ENCODE measurements at regions not wholly inside any gene's neighbourhood (a gene's known extent, or its start where the extent isn't known, plus 50 kb on each side); places are given as distances from the start of the nearest gene placed in this dataset.

DNA sequence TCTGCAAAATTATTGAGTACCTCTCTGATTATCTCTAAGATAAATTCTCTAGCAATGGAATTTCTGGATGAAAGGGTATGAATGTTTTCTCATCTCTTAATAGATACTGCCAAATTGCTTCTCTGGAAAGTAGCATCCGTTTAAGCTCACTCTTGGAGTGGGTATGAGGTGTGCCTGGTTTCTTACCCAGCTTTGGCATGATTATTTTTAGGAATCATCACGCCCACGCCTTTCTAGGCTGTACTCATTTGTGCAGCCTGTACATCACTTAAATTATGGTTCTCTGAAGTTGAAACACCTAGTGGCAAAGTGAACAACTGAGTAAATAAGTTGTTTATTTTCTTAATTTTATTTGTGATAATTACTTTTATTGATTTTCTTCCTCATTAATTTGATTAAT lies 156.5 kb upstream of the IL12B start:
- TF ChIP-seq, protein P1, sequence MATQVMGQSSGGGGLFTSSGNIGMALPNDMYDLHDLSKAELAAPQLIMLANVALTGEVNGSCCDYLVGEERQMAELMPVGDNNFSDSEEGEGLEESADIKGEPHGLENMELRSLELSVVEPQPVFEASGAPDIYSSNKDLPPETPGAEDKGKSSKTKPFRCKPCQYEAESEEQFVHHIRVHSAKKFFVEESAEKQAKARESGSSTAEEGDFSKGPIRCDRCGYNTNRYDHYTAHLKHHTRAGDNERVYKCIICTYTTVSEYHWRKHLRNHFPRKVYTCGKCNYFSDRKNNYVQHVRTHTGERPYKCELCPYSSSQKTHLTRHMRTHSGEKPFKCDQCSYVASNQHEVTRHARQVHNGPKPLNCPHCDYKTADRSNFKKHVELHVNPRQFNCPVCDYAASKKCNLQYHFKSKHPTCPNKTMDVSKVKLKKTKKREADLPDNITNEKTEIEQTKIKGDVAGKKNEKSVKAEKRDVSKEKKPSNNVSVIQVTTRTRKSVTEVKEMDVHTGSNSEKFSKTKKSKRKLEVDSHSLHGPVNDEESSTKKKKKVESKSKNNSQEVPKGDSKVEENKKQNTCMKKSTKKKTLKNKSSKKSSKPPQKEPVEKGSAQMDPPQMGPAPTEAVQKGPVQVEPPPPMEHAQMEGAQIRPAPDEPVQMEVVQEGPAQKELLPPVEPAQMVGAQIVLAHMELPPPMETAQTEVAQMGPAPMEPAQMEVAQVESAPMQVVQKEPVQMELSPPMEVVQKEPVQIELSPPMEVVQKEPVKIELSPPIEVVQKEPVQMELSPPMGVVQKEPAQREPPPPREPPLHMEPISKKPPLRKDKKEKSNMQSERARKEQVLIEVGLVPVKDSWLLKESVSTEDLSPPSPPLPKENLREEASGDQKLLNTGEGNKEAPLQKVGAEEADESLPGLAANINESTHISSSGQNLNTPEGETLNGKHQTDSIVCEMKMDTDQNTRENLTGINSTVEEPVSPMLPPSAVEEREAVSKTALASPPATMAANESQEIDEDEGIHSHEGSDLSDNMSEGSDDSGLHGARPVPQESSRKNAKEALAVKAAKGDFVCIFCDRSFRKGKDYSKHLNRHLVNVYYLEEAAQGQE (IDR thresholded peaks at IDR 0.05; ENCODE audit: insufficient read depth in 1 of 2, low read depth in 2 of 2, low read length in 2 of 2) = no peak
- no peak for TF ChIP-seq FOXP2 (optimal IDR thresholded peaks at IDR 0.05; ENCODE audit: borderline replicate concordance, extremely low read depth, extremely low read length, insufficient read depth)
- TF ChIP-seq POLR2AphosphoS5 (IDR thresholded peaks at IDR 0.05; ENCODE audit: low read depth, low read length) = no peak
- no peak for TF ChIP-seq TAF1 (IDR thresholded peaks at IDR 0.05; ENCODE audit: borderline replicate concordance, insufficient read depth, low read length)
- TF ChIP-seq SIN3A (IDR thresholded peaks at IDR 0.05; ENCODE audit: borderline replicate concordance, insufficient read depth, low read length) = no peak

DNA sequence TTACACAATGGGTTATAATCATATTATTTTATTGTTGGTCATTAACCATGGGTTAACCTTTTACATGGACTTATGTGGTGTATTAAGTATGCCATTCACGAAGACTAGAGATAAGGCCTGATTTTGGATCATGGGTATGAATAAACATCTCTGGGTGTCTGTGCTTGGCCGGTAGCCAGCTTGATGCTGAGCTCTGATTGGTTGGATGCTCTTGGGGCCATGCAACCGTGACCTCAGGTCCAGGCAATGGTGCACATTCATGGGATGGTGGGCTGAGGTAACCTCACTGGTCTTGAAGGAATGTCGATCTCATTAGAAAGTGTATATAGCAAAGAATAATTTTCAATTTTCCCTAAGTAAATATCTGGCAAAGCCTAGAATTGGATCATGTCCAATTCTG lies 158.2 kb upstream of the IL12B start:
- TF ChIP-seq, protein P1 (IDR thresholded peaks at IDR 0.05; ENCODE audit: insufficient read depth in 1 of 2, low read depth in 2 of 2, low read length in 2 of 2) = no peak
- TF ChIP-seq TAF1 (IDR thresholded peaks at IDR 0.05; ENCODE audit: borderline replicate concordance, insufficient read depth, low read length) = no peak
- TF ChIP-seq FOXP2 (optimal IDR thresholded peaks at IDR 0.05; ENCODE audit: borderline replicate concordance, extremely low read depth, extremely low read length, insufficient read depth) = no peak
- no peak for TF ChIP-seq SIN3A (IDR thresholded peaks at IDR 0.05; ENCODE audit: borderline replicate concordance, insufficient read depth, low read length)
- no peak for TF ChIP-seq POLR2AphosphoS5 (IDR thresholded peaks at IDR 0.05; ENCODE audit: low read depth, low read length)

DNA sequence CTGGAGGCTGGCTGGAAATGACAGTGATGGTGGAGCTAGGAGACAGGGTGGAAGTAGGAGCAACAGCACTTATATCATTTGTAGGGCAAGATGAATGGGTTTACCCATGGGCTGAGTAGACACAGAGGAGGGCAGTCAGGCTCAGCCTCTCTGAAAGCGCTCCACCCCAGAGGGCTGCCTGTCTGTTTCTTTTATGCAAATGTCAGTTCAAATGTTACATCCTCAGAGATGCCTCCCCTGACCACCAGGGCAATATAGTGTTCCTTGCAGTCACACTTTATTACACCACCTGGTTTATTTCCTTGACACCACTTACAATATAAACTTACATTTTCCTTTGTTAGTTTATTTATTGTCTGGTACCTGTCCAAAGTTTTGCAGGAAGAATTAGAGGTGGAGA lies 159.5 kb upstream of the IL12B start:
- no peak for TF ChIP-seq TAF1 (IDR thresholded peaks at IDR 0.05; ENCODE audit: borderline replicate concordance, insufficient read depth, low read length)
- TF ChIP-seq, protein P1 (IDR thresholded peaks at IDR 0.05; ENCODE audit: insufficient read depth in 1 of 2, low read depth in 2 of 2, low read length in 2 of 2) = no peak

DNA sequence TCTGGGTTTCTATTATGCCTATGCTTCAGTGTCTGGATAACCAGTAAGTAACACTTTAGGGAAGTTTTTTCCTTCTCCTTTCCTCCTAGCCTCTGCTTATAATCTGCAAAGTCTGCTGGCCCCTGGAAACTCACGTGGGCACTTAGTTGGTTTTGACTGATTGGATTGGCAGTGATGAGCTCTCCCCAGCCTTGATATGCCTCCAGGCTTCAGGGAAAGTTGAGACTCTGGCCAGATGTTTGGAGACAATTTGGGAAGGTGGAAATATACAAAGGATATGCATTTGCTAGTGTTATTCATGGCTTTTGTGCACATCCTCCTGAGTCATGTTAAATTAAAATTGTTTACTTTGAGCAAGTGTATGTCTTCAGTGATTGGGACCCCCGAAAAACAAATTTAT lies 160.2 kb upstream of the IL12B start:
- TF ChIP-seq SIN3A (IDR thresholded peaks at IDR 0.05; ENCODE audit: borderline replicate concordance, insufficient read depth, low read length) = no peak
- no peak for TF ChIP-seq FOXP2 (optimal IDR thresholded peaks at IDR 0.05; ENCODE audit: borderline replicate concordance, extremely low read depth, extremely low read length, insufficient read depth)
- TF ChIP-seq, protein P1 (IDR thresholded peaks at IDR 0.05; ENCODE audit: insufficient read depth in 1 of 2, low read depth in 2 of 2, low read length in 2 of 2) = no peak
- TF ChIP-seq POLR2AphosphoS5 (IDR thresholded peaks at IDR 0.05; ENCODE audit: low read depth, low read length) = no peak
- TF ChIP-seq TAF1 (IDR thresholded peaks at IDR 0.05; ENCODE audit: borderline replicate concordance, insufficient read depth, low read length) = no peak

DNA sequence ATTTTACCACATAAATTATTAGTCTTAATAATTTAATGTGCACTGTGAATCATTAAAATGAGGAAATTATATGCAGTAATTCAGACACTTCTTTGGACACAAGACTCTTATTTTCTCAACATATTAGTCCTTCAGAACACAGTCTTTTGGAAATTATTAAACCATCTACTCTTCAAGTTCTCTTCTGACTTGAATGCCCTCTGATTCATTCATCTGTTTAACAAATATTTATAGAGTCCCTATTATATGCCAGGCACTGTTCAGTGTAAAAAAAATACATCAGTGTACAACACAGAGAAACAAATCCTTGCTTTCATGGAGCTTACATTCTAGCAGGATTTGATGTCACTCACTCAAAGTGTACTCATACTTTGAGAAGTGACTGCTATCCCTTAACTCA lies 163.4 kb upstream of the IL12B start:
- no peak for TF ChIP-seq TAF1 (IDR thresholded peaks at IDR 0.05; ENCODE audit: borderline replicate concordance, insufficient read depth, low read length)
- TF ChIP-seq POLR2AphosphoS5 (IDR thresholded peaks at IDR 0.05; ENCODE audit: low read depth, low read length) = no peak
- TF ChIP-seq, protein P1 (IDR thresholded peaks at IDR 0.05; ENCODE audit: insufficient read depth in 1 of 2, low read depth in 2 of 2, low read length in 2 of 2) = no peak
- no peak for TF ChIP-seq SIN3A (IDR thresholded peaks at IDR 0.05; ENCODE audit: borderline replicate concordance, insufficient read depth, low read length)
- no peak for TF ChIP-seq FOXP2 (optimal IDR thresholded peaks at IDR 0.05; ENCODE audit: borderline replicate concordance, extremely low read depth, extremely low read length, insufficient read depth)
